ENCODE measurements at regions not wholly inside any gene's neighbourhood (a gene's known extent, or its start where the extent isn't known, plus 50 kb on each side); places are given as distances from the start of the nearest gene placed in this dataset.
"Not testable (repeated sequence)": the region's sequence is repeated elsewhere in the genome, so short reads cannot be mapped to it uniquely, and the experiment has no call there.

GRCh38 chr10:6695519-6695918, 115.4 kb upstream of the PRKCQ start:
- DNase-seq (ENCODE audit: low read depth in 2 of 2), result no peak

- no peak for DNase-seq (ENCODE audit: low read depth in 2 of 2)
Measured at GRCh38 chr10:6694447-6695140, 114.5 kb upstream of the PRKCQ start.

DNA sequence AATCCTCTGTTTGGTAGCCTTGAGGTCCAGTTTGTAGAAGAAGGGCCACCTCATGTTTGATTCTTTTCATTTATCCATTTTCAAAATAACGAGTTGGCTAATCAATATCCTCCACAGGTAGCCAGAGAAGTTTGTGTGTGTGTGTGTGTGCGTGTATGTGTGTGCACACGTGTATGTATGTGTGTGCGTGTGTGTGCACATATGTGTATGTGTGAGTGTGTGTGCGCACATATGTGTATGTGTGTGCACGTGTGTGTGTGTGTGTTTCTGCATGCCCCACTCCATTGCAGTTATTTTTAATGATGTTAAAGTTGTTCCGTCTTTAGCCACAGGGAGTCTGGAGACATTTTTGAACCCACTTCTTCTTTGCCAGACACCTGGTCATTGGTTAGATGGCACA, 112.8 kb upstream of the PRKCQ start:
- no peak for DNase-seq (ENCODE audit: low read depth in 2 of 2)

DNA sequence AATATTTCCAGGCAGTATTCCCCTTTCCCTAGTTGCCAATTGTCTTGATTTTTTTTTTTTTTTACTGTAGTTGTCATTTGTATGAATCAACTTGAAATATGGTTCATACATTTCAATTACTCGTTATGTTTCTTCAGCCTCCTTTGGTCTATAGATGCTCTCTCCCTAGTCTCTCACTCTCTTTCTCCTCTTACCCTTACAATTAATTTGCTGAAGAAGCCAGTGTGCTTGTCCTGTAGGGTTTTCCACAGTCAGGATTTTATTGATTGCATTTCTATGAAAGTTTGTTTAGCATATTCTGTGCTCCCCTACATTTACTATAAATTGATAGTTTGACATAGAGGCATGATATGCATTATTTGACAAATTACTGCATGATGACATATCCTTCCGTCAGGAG, 112.0 kb upstream of the PRKCQ start:
- DNase-seq (ENCODE audit: low read depth in 2 of 2), result no peak

GRCh38 chr10:6689036-6689435, 109.0 kb upstream of the PRKCQ start:
- DNase-seq (ENCODE audit: low read depth in 2 of 2), result no peak

- DNase-seq (ENCODE audit: low read depth in 2 of 2), result no peak
Measured at GRCh38 chr10:6680735-6681134, 100.7 kb upstream of the PRKCQ start.

GRCh38 chr10:6678956-6679355, 98.9 kb upstream of the PRKCQ start:
- DNase-seq (ENCODE audit: low read depth in 2 of 2), result no peak

DNA sequence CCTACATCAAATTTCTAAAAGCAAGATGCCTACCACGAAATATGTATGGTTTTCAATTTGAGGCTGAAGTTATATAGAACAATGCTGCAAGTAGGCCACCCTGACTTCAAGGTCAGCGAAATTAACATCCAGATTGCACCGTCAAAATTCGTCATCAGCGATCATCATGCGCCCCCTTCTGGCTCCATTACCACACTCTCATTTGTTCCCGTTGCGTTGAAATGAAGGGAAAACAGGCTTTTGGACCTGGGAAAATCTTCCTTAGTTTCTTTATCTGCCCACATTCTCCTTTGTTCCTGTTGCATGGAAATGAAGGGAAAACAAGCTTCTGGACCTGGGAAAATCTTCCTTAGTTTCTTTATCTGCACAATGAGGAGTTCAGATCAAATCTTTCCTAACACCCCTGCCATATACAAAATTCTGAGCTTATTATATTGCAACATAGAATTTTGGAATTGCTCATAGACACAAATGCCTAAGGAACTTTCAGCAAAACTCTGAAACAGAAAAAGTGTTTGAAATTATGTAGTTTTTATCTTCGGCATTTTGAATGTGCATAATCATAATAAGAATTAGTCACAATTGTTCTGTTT, 98.2 kb upstream of the PRKCQ start:
- peak; percentile 45 to 57 for DNase-seq (ENCODE audit: low read depth in 2 of 2)

GRCh38 chr10:6677129-6677528, 97.1 kb upstream of the PRKCQ start:
- not testable (repeated sequence) for DNase-seq (ENCODE audit: low read depth in 2 of 2)

- DNase-seq (ENCODE audit: low read depth in 2 of 2), result no peak
Measured at GRCh38 chr10:6674291-6674690, 94.2 kb upstream of the PRKCQ start.

DNA sequence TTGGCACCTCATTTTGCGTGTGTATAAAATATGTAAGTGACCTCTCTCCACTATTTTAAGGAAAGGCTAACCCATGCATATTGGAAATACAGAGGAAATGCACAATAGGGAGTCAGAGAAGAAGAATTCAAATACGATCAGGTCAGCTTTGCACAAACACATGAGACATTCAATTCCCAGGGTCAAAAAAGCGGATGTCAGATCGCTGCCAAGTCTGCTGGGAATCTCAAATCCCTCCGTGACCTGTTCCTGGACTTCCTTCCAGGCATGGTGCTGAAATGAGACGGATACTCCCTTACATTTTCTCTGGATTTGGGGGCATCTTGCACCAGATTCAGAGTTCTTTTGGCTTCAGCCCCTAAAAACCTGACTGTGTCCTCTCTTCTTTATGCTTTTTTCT, 91.9 kb upstream of the PRKCQ start:
- no peak for DNase-seq (ENCODE audit: low read depth in 2 of 2)

DNA sequence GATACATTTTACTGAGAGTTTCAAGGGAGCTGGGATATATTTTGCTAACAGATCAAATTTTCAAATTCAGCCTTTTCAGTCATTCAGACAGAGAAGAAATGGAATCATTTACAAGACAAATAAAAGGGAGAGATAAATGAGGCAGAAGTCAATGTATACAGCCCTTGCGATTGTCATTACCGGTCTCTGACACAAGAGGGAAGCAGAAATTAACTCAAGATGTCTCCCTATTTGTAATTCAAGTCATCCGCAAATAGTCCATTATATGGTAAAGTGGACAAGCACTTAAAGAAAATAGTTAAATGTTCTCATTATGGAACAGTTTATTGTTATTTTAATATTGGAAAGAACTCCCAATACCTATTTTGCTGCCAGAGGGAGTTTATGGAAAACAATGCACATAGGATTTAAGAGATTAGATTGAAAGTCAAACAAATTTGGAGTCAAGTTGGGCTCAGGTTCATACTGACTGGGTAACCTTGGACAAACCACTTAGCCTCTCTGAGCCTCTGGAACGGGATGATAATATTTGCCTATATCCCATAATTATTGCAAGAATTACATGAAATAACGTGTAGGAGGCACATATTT, 89.3 kb upstream of the PRKCQ start:
- no peak for DNase-seq (ENCODE audit: low read depth in 2 of 2)

- peak in 1 of 2 donors; percentile 11 for DNase-seq (ENCODE audit: low read depth in 2 of 2)
Measured at GRCh38 chr10:6667679-6668270, 87.7 kb upstream of the PRKCQ start.

GRCh38 chr10:6667150-6667549, 87.1 kb upstream of the PRKCQ start:
- DNase-seq (ENCODE audit: low read depth in 2 of 2), result no peak

- peak in 1 of 2 donors; percentile 25 for DNase-seq (ENCODE audit: low read depth in 2 of 2)
Measured at GRCh38 chr10:6665847-6666246, 85.8 kb upstream of the PRKCQ start.

- no peak for DNase-seq (ENCODE audit: low read depth in 2 of 2)
Measured at GRCh38 chr10:6660460-6660859, 80.4 kb upstream of the PRKCQ start.

DNA sequence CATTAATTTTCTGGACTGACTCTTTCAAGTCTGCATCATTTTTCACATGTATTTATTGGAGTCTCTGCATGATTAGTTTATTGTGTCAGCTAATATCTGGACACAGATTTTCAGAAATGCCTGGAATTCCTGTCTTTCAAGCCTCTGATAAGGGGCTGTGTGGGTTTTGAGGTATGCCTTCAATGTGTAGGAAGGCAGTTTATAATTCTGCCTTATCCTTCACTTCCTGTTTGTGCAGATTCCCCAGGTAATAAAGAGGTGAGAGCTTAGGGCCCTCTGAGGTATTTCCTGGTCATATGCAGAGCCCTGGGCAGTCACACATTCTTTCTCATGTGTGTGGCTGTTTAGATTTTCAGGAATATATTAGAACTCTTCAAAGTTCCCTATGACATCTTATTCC, 79.4 kb upstream of the PRKCQ start:
- no peak for DNase-seq (ENCODE audit: low read depth in 2 of 2)

DNA sequence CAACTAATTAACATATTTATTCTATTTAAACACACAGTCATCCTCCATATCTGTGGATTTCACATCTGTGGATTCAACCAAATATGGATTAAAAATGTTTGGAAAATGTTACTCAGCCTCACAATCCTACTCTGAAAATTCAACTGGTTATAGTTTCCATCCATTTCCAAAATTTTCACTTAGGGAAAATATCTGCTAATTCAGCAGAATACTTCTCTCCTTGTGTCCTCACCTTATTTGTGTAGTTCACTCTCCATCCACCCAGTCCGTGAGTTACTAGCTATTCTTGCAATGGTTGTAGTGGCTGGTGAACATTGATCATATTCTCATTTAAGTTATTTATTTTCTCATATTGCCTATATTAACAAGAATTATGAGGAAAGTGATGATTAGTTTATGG, 77.6 kb upstream of the PRKCQ start:
- no peak for DNase-seq (ENCODE audit: low read depth in 2 of 2)

DNA sequence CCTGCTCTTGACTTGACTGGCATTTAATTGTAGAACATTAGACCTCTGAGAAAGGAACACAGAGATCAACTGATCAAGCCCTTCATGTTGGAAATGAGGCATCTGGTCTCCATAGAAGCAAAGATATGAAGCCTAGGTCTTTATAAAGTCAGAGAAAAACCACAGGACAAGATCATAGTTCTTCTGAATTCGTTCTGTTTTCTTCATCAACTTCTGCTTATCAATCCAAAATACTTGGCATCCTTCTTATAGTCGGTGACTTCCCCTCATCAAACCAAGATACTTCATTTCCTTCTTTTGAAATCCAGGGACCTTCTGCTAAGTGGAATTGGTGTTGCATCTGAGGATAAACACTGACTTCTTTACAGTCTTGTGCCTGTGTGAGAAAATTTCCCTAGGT, 77.1 kb upstream of the PRKCQ start:
- no peak for DNase-seq (ENCODE audit: low read depth in 2 of 2)

DNA sequence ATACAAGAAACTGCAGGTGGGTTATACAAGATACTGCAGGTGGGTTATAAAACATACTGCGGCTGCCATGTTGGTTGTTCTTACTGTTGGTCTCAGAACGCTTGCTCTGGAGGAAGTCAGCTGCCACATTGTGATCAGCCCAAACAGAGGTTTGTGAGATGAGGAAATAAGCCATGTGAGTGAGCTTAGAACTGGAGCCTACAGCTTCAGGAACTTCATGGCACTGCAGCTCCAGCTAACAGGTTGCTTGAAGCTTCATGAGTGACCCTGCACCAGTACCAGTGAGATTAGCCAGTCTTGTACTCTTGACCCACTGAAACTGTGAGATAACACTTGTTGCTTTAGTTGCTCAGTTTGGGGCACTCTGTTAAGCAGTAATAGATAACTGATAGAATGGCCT, 74.5 kb upstream of the PRKCQ start:
- DNase-seq (ENCODE audit: low read depth in 2 of 2), result no peak

DNA sequence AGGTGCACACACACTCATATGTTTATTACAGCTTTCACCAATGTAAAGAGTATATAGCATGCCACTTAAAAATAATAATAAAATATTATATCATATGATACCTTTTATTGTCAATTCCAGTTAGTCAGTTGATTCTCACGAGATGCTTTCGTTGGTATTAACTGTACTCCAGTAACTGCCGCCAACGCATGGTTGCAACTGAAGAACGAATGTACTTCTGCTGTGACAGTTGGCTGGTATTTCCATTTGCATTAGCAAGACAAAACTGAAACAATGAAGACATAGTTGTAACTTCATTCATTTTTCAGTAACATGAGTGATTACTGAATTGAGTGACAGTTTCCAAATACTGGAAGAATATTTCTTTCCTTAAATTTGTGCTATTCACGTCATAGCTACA, 70.5 kb upstream of the PRKCQ start:
- no peak for DNase-seq (ENCODE audit: low read depth in 2 of 2)

GRCh38 chr10:6649903-6650302, 69.8 kb upstream of the PRKCQ start:
- DNase-seq (ENCODE audit: low read depth in 2 of 2), result no peak
